ENCODE measurements at regions not wholly inside any gene's neighbourhood (a gene's known extent, or its start where the extent isn't known, plus 50 kb on each side); places are given as distances from the start of the nearest gene placed in this dataset.
"Not testable (repeated sequence)": the region's sequence is repeated elsewhere in the genome, so short reads cannot be mapped to it uniquely, and the experiment has no call there.

- no peak for DNase-seq (ENCODE audit: extremely low read depth, low read depth, low spot score)
Measured at GRCh38 chr1:94769551-94769950, 50.6 kb upstream of the SLC44A3 start.

- DNase-seq (ENCODE audit: extremely low read depth, low read depth, low spot score): no peak
Measured at GRCh38 chr1:94768036-94768435, 52.1 kb upstream of the SLC44A3 start.

GRCh38 chr1:94765958-94766357 is 54.2 kb upstream of the SLC44A3 start:
- no peak for DNase-seq (ENCODE audit: extremely low read depth, low read depth, low spot score)

GRCh38 chr1:94759188-94759587 is 61.0 kb upstream of the SLC44A3 start:
- DNase-seq (ENCODE audit: extremely low read depth, low read depth, low spot score): no peak

- no peak for DNase-seq (ENCODE audit: extremely low read depth, low read depth, low spot score)
Measured at GRCh38 chr1:94757931-94758330, 62.2 kb upstream of the SLC44A3 start.

- DNase-seq (ENCODE audit: extremely low read depth, low read depth, low spot score): no peak
Measured at GRCh38 chr1:94755675-94756074, 64.5 kb upstream of the SLC44A3 start.

- not testable (repeated sequence) for DNase-seq (ENCODE audit: extremely low read depth, low read depth, low spot score)
Measured at GRCh38 chr1:94755016-94755415, 65.1 kb upstream of the SLC44A3 start.

- no peak for DNase-seq (ENCODE audit: extremely low read depth, low read depth, low spot score)
Measured at GRCh38 chr1:94754570-94754969, 65.6 kb upstream of the SLC44A3 start.

GRCh38 chr1:94754095-94754494 is 66.1 kb upstream of the SLC44A3 start:
- DNase-seq (ENCODE audit: extremely low read depth, low read depth, low spot score): no peak

- DNase-seq (ENCODE audit: extremely low read depth, low read depth, low spot score): no peak
Measured at GRCh38 chr1:94753171-94753972, 66.8 kb upstream of the SLC44A3 start.

- not testable (repeated sequence) for DNase-seq (ENCODE audit: extremely low read depth, low read depth, low spot score)
Measured at GRCh38 chr1:94751483-94751882, 68.7 kb upstream of the SLC44A3 start.

GRCh38 chr1:94746635-94747525 is 73.3 kb upstream of the SLC44A3 start:
- DNase-seq (ENCODE audit: extremely low read depth, low read depth, low spot score): no peak

GRCh38 chr1:94745742-94746141 is 74.4 kb upstream of the SLC44A3 start:
- no peak for DNase-seq (ENCODE audit: extremely low read depth, low read depth, low spot score)

GRCh38 chr1:94743862-94744261 is 76.3 kb upstream of the SLC44A3 start:
- DNase-seq (ENCODE audit: extremely low read depth, low read depth, low spot score): no peak

- DNase-seq (ENCODE audit: extremely low read depth, low read depth, low spot score): no peak
Measured at GRCh38 chr1:94741996-94742395, 78.2 kb upstream of the SLC44A3 start.

- no peak for DNase-seq (ENCODE audit: extremely low read depth, low read depth, low spot score)
Measured at GRCh38 chr1:94741510-94741909, 78.6 kb upstream of the SLC44A3 start.

- no peak for DNase-seq (ENCODE audit: extremely low read depth, low read depth, low spot score)
Measured at GRCh38 chr1:94739521-94740061, 80.6 kb upstream of the SLC44A3 start.

GRCh38 chr1:94738371-94738770 is 81.8 kb upstream of the SLC44A3 start:
- no peak for DNase-seq (ENCODE audit: extremely low read depth, low read depth, low spot score)

GRCh38 chr1:94737124-94737998 is 82.8 kb upstream of the SLC44A3 start:
- DNase-seq (ENCODE audit: extremely low read depth, low read depth, low spot score): no peak

- DNase-seq (ENCODE audit: extremely low read depth, low read depth, low spot score): no peak
Measured at GRCh38 chr1:94736549-94736948, 83.6 kb upstream of the SLC44A3 start.

GRCh38 chr1:94736073-94736472 is 84.1 kb upstream of the SLC44A3 start:
- DNase-seq (ENCODE audit: extremely low read depth, low read depth, low spot score): no peak

Measured in glomerular endothelial cell (primary cell).